SIG-M5 treated with dmso at 0.1 percent for 504 hours (cell line): ENCODE measurements at regions not wholly inside any gene's neighbourhood (a gene's known extent, or its start where the extent isn't known, plus 50 kb on each side); places are given as distances from the start of the nearest gene placed in this dataset.
"Not testable (repeated sequence)": the region's sequence is repeated elsewhere in the genome, so short reads cannot be mapped to it uniquely, and the experiment has no call there.

Source experiments
- DNase-seq: peaks from one replicate; lab custom pipeline; 2025; ENCODE audit not compliant: unreplicated experiment; lab: John Stamatoyannopoulos, UW

GRCh38 chr2:154961676-154962075 lies 263.2 kb downstream of the KCNJ3 start:
- no peak for DNase-seq

GRCh38 chr2:154960802-154961583 lies 262.5 kb downstream of the KCNJ3 start:
- DNase-seq: no peak

- no peak for DNase-seq
These were observed 254.0 kb downstream of the KCNJ3 start for GRCh38 chr2:154952346-154952980.

GRCh38 chr2:154947416-154947815 lies 248.9 kb downstream of the KCNJ3 start:
- not testable (repeated sequence) for DNase-seq

GRCh38 chr2:154945984-154946383 lies 247.5 kb downstream of the KCNJ3 start:
- DNase-seq: no peak

GRCh38 chr2:154941379-154941778 lies 242.9 kb downstream of the KCNJ3 start:
- DNase-seq: no peak

GRCh38 chr2:154934213-154934612 lies 235.7 kb downstream of the KCNJ3 start:
- DNase-seq: no peak

GRCh38 chr2:154924531-154924930 lies 226.0 kb downstream of the KCNJ3 start:
- no peak for DNase-seq

GRCh38 chr2:154914561-154914960 lies 216.1 kb downstream of the KCNJ3 start:
- DNase-seq: peak; percentile 87

GRCh38 chr2:154912215-154912614 lies 213.7 kb downstream of the KCNJ3 start:
- no peak for DNase-seq

- DNase-seq: no peak
These were observed 213.2 kb downstream of the KCNJ3 start for GRCh38 chr2:154911729-154912128.

GRCh38 chr2:154910701-154911100 lies 212.2 kb downstream of the KCNJ3 start:
- no peak for DNase-seq

GRCh38 chr2:154908327-154908726 lies 209.8 kb downstream of the KCNJ3 start:
- DNase-seq: no peak
